ENCODE measurements at regions not wholly inside any gene's neighbourhood (a gene's known extent, or its start where the extent isn't known, plus 50 kb on each side); places are given as distances from the start of the nearest gene placed in this dataset.
"Not testable (repeated sequence)": the region's sequence is repeated elsewhere in the genome, so short reads cannot be mapped to it uniquely, and the experiment has no call there.

- DNase-seq = no peak
These were observed 628.2 kb downstream of the NR2F2 start for GRCh38 chr15:96958721-96959120.

DNA sequence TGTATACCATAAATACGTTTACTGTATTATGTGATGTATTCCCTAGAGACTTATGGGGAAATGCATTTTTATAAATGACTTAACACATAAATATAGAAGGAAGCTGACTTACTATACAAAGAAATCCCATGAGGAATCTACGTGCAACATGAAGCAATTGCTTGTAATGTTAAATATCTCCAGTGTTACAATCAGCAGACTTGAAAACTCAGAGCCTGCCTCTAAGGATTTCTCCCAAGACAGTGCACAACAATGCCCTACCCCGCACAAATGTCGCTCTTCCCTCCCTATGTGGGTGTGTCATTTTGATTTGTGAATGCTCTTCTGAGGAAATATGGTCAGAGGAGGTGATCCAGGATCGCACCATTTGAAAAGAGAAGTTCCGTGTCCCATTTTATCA, 629.0 kb downstream of the NR2F2 start:
- DNase-seq = no peak

- DNase-seq = no peak
These were observed 630.4 kb downstream of the NR2F2 start for GRCh38 chr15:96960711-96961480.

DNA sequence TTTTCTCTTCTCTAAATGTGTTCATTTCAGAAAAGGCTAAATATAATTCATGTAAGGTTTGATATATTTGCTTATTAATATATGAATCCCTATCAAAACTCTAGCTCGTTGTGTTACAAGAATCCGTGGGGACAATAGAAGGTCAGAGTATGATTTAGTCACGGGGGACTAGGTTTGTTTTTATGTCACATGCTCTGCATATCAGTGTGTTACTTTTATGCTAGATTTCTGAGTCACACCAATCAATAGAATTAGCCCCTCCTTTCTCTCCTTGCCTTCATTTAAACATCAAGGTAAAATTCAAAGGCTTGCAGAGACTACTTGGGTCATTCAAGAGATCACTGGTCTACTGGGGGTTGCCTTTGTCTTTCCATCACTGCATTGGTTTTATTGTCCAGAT, 636.1 kb downstream of the NR2F2 start:
- DNase-seq = no peak

- no peak for DNase-seq
These were observed 639.5 kb downstream of the NR2F2 start for GRCh38 chr15:96969732-96970710.

DNA sequence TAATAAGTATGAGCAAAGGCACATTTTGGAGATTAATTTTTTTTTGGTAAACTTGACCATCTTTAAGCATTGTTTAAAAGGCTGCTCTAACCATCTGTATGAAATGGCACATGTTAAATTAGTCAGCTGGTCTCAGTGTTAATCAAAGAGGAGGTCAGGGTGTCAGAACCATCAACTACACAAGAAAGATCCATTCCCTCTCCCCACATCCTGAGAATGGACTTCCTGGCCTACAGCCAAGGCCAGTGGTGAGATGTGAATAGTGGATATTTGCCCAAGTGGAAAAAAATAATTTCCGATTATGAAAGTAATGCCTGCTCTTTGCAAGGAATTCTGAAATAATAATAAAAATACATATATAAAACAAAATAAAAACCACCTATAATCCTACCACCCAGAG, 641.7 kb downstream of the NR2F2 start:
- DNase-seq = no peak

- DNase-seq = no peak
These were observed 644.3 kb downstream of the NR2F2 start for GRCh38 chr15:96974761-96975160.

DNA sequence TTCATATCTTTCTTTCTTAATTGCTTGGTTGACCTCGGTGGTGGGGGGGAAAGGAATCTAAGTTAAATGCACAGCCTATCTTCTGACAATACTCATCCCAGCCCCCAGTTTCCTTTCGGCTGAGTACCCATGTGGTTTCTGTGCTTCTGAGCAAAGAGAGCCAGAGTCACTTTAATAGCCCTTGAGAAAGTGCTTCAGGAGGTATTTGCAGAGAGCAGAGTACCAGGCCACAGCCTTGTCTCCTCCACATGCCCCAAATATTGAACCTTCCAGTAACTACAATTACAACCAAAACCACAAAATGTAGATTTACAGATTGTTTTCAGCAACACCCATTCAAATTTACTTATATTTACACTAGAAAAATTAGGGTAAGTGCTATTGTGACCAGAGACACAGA, 647.4 kb downstream of the NR2F2 start:
- DNase-seq = no peak

- no peak for DNase-seq
These were observed 648.5 kb downstream of the NR2F2 start for GRCh38 chr15:96978937-96979473.

GRCh38 chr15:96984121-96984671, 653.7 kb downstream of the NR2F2 start:
- DNase-seq = not testable (repeated sequence)

GRCh38 chr15:96992817-96993216, 662.3 kb downstream of the NR2F2 start:
- no peak for DNase-seq

DNA sequence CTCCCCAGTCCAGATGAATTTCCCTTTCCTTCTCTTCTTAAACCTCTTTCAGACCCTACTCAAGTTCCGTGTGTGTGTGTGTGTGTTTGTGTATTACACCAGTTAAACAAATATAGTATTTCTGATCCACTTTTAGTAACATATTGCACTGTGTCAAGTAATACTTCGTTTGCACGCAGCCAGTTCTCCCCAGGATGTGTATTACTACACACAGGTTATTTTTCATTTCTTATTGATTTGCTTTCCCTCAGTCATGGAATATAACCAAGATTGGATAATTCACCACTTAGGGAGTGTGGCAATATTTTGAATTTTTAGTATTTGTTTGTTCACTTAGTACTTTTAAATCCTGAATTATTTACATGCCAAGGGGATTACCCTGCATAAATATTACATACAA, 667.0 kb downstream of the NR2F2 start:
- DNase-seq = no peak

DNA sequence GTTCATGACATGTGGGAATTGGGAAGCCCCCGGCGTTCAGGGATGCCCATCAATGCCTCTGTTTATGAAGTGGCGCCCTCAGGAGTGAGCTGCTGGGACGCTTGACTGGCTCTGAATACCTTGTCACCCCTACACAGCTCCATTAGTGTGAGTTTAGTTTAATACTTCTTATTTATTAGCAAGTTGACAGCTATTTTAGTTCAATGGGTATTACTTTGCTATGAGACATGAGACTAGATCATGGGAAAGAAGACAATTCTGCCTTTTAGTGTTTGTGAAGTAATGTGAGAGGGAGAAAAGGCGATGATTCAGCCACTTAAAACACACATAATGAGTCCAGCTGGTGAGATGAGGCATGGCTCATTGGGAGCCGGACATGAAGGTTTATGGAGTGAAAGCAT, 678.5 kb downstream of the NR2F2 start:
- no peak for DNase-seq

GRCh38 chr15:97012986-97013385, 682.5 kb downstream of the NR2F2 start:
- no peak for DNase-seq

- no peak for DNase-seq
These were observed 683.0 kb downstream of the NR2F2 start for GRCh38 chr15:97013491-97013890.

GRCh38 chr15:97014001-97014400, 683.5 kb downstream of the NR2F2 start:
- no peak for DNase-seq

DNA sequence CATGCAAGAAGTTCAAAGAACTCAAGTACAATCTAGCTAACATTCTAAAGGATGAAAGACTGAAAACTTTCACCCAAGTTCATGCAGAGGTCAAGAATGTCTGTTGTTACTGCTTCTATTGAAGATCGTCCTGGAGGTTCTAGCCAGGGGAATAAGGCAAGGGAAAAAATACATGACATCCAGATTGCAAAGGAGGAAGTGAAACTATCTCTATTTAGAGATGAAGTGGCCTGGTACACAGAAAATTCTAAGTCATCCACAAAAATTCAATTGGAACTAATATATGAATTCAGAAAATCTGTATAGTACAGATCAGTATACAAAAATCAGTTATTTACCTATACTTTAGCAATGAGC, 693.0 kb downstream of the NR2F2 start:
- DNase-seq = no peak

DNA sequence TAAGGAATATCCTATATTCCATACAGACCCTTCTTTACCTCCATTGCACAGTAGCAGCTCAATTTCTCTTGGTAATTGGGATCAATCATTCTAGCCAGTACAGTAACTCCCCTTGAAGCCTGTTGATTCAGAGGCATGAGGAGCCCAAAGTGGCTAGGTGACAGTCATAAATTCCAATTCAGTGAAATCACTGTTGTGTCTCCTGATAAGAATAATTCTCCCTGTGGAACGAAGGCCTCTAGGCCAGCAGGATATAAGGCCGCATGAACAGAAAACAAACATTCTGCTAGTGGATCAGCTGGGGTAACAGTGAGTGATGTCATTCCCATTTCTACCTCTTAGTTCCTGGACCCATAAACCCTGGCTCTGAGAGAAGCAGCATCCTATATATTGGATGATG, 696.3 kb downstream of the NR2F2 start:
- no peak for DNase-seq

DNA sequence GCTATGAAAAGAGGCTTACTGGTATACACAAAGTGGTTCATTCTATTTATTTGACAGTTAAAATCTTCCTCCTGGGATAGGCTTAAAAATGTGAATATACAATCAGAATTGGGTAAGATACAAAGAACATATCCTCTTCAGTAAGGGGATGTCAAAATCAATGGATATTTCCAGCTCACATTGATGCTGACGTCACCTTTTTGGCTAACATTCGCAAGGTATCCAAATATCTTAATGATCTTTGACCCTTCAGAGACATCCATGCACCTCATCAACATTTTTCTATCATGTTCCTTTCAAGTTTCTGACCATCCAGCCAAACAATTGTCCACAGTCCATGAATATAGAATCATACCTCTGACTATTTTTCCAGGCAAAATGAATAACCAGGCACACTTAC, 697.3 kb downstream of the NR2F2 start:
- no peak for DNase-seq

DNA sequence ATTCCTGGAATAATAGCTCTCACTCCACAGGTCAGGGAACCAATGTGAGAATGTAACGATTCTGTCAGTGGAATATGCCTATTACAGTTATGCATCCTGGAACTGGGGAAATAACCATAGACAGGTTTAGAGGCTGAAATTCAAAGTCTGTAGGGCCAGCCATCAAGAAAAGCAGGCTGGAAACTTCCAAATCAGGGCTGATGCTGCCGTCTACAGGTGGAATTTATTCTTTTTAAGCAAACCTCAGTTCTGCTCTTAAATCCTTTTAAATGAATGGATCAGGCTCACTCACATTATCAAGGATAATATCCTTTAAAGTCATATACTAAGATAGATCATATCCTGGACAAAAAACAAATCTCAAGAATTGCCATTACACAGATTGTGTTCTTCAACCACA, 699.8 kb downstream of the NR2F2 start:
- no peak for DNase-seq

- DNase-seq = no peak
These were observed 705.8 kb downstream of the NR2F2 start for GRCh38 chr15:97036301-97036700.

- DNase-seq = no peak
These were observed 706.6 kb downstream of the NR2F2 start for GRCh38 chr15:97037080-97037479.

GRCh38 chr15:97045666-97046421, 715.3 kb downstream of the NR2F2 start:
- DNase-seq = no peak
